Epithelial cell of esophagus (primary cell): ENCODE measurements at regions not wholly inside any gene's neighbourhood (a gene's known extent, or its start where the extent isn't known, plus 50 kb on each side); places are given as distances from the start of the nearest gene placed in this dataset.
A peak's percentile ranks its signal among the peaks of the same experiment; 100 is the strongest.
"Not testable (repeated sequence)": the region's sequence is repeated elsewhere in the genome, so short reads cannot be mapped to it uniquely, and the experiment has no call there.

Experiments
- DNase-seq: peaks from one replicate; pipeline ENCODE4 v3.0.0; 2010; ENCODE audit warnings: low read depth
- H3K4me3 ChIP-seq: 2 replicates; pipeline ENCODE4 v1.5.1; 2011; ENCODE audit warnings: mild to moderate bottlenecking, low read length, control low read depth
- CTCF ChIP-seq: IDR thresholded peaks from 2 replicates; pipeline ENCODE4 v1.5.1; 2011; ENCODE audit warnings: low read depth, mild to moderate bottlenecking, low read length, control low read depth, inconsistent platforms; ENCODE audit not compliant: insufficient read depth; ENCODE audit errors: missing control alignments

- no peak overlapping the region for H3K4me3 ChIP-seq
- peak; percentile 49 for DNase-seq
- no peak for TF ChIP-seq CTCF
Observed at GRCh38 chr12:105897311-105897725, 241.4 kb downstream of the NUAK1 start.

GRCh38 chr12:105898271-105898670 lies 240.5 kb downstream of the NUAK1 start:
- peak; percentile 70 for DNase-seq
- H3K4me3 ChIP-seq: not testable (repeated sequence)

- H3K4me3 ChIP-seq: no peak overlapping the region
- no peak for TF ChIP-seq CTCF
- peak; percentile 24 for DNase-seq
Observed at GRCh38 chr12:105899589-105899988, 239.2 kb downstream of the NUAK1 start.

GRCh38 chr12:105906561-105906960 lies 232.2 kb downstream of the NUAK1 start:
- no peak for DNase-seq
- no peak overlapping the region for H3K4me3 ChIP-seq
- no peak for TF ChIP-seq CTCF

GRCh38 chr12:105907982-105908381 lies 230.8 kb downstream of the NUAK1 start:
- no peak for DNase-seq
- no peak overlapping the region for H3K4me3 ChIP-seq
- no peak for TF ChIP-seq CTCF

- H3K4me3 ChIP-seq: no peak overlapping the region
- DNase-seq: peak; percentile 64
- TF ChIP-seq CTCF: no peak
Observed at GRCh38 chr12:105910030-105910429, 228.7 kb downstream of the NUAK1 start.

- peak; percentile 71 for DNase-seq
- TF ChIP-seq CTCF: no peak
- no peak overlapping the region for H3K4me3 ChIP-seq
Observed at GRCh38 chr12:105911966-105912365, 226.8 kb downstream of the NUAK1 start.
